ENCODE measurements at regions not wholly inside any gene's neighbourhood (a gene's known extent, or its start where the extent isn't known, plus 50 kb on each side); places are given as distances from the start of the nearest gene placed in this dataset.

DNA sequence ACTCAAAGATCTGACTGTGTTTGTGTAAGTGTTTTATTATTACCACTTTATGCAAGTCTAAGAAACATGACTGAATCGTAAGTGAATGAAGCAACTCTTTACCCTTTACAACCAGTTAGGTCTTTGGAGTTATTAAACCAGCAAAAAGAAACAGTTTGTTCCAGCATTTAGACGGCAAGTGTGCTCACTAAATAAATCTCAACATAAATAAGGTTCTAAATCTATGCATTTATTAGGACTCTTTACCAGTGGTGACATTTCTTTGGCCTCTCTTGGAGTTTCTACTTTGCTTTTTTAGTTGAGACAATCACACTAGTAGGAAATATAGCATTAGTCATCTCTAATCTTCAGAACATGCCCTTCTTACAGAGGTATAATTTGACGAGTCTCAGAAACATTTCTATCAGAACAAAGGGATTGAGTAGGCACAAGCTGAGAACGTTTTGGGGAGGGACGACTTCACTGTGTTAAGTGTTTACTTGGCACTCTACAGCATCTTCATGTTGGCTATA, 739.9 kb upstream of the NR2F2 start:
- Histone ChIP-seq H3K56ac (ENCODE audit: low read length) (no peak overlapping the region), H3K36me3 (ENCODE audit: control insufficient read depth, insufficient read depth, low read length) (no peaks in the 10 kb centered on the region), H4K5ac (ENCODE audit: low read length) (no peak overlapping the region), H3K4me3 (ENCODE audit: low read length) (no peak overlapping the region), H4K8ac (ENCODE audit: low read depth, low read length) (no peak overlapping the region), H2BK120ac (ENCODE audit: low read depth, low read length) (no peak overlapping the region), H3K4me2 (ENCODE audit: low read length) (no peak overlapping the region), H3K4me1 (ENCODE audit: control insufficient read depth, low read depth, low read length) (no peaks in the 10 kb centered on the region), H2BK5ac (ENCODE audit: low read length) (no peak overlapping the region), H3K79me1 (ENCODE audit: low read length) (no peaks in the 10 kb centered on the region), H3K4ac (ENCODE audit: low read depth, low read length) (no peak overlapping the region), H3K27me3 (ENCODE audit: insufficient read depth, low read length, poor library complexity) (no peaks in the 10 kb centered on the region), H2AK5ac (ENCODE audit: low read length) (no peak overlapping the region), H3K23ac (ENCODE audit: low read length) (no peak overlapping the region), H3K27ac (ENCODE audit: low read depth, low read length) (no peak overlapping the region), H3K79me2 (ENCODE audit: control insufficient read depth, insufficient read depth, low read length) (no peaks in the 10 kb centered on the region), H2BK15ac (replicated peaks; ENCODE audit: low read depth) (no peak overlapping the region), H3K18ac (ENCODE audit: low read length) (no peak overlapping the region), H3K9ac (ENCODE audit: low read length) (no peak overlapping the region)
- no peak for DNase-seq
- no CpG with 5 or more reads among the region's 5 CpGs for WGBS (ENCODE audit: extremely low coverage, insufficient coverage, low lambda C conversion rate)

DNA sequence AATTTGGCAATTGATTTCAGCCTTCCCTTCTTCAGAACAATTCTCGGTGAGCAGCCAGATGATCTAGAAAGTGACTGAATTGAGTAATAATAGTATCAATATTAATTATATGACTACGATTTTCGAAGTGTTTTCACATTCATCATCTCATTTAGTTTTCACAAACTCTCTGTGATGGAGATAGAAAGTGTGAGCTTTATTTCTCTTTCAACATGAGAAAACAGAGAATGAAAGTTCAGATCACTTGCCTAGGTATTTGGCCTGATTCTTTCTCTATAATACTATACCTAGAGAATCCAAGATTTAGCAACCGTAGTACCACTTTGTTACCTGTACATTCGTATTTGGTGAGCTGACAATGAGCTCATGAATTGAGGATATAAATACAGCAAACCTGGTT, 739.2 kb upstream of the NR2F2 start:
- DNase-seq, result no peak
- no peak overlapping the region for H3K23ac ChIP-seq (ENCODE audit: low read length)
- H3K4me3 ChIP-seq (ENCODE audit: low read length), result no peak overlapping the region
- no peak overlapping the region for H2BK15ac ChIP-seq (replicated peaks; ENCODE audit: low read depth)
- no CpG with 5 or more reads among the region's 5 CpGs for WGBS (ENCODE audit: extremely low coverage, insufficient coverage, low lambda C conversion rate)
- H4K5ac ChIP-seq (ENCODE audit: low read length), result no peak overlapping the region
- H3K79me1 ChIP-seq (ENCODE audit: low read length), result no peaks in the 10 kb centered on the region
- no peak overlapping the region for H3K9ac ChIP-seq (ENCODE audit: low read length)
- H3K4me2 ChIP-seq (ENCODE audit: low read length), result no peak overlapping the region
- H2BK5ac ChIP-seq (ENCODE audit: low read length), result no peak overlapping the region
- H3K18ac ChIP-seq (ENCODE audit: low read length), result no peak overlapping the region
- H3K27me3 ChIP-seq (ENCODE audit: insufficient read depth, low read length, poor library complexity), result no peaks in the 10 kb centered on the region
- H4K8ac ChIP-seq (ENCODE audit: low read depth, low read length), result no peak overlapping the region
- no peak overlapping the region for H2AK5ac ChIP-seq (ENCODE audit: low read length)
- no peak overlapping the region for H2BK120ac ChIP-seq (ENCODE audit: low read depth, low read length)
- no peaks in the 10 kb centered on the region for H3K4me1 ChIP-seq (ENCODE audit: control insufficient read depth, low read depth, low read length)
- H3K4ac ChIP-seq (ENCODE audit: low read depth, low read length), result no peak overlapping the region
- H3K56ac ChIP-seq (ENCODE audit: low read length), result no peak overlapping the region
- H3K27ac ChIP-seq (ENCODE audit: low read depth, low read length), result no peak overlapping the region
- H3K79me2 ChIP-seq (ENCODE audit: control insufficient read depth, insufficient read depth, low read length), result no peaks in the 10 kb centered on the region
- no peaks in the 10 kb centered on the region for H3K36me3 ChIP-seq (ENCODE audit: control insufficient read depth, insufficient read depth, low read length)

DNA sequence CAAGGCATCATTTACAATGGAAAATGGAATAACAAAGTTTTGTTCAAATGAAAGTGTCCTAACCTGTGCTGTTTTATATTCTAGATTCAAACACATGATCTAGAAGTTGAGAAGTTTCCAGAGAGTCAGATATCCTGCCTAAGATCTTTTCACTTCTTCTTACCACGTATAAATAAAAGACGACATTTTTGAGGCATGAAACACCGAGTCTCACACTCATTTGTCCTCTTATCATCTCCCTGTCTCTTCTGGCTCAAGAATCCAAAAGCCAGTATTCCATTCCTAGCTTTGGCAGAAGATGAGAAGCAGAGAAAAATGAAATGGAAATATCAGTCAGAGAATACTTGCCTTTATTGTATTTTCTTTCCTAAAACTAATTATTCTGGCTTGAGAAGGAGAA, 738.6 kb upstream of the NR2F2 start:
- no peak overlapping the region for H3K4me2 ChIP-seq (ENCODE audit: low read length)
- no peak overlapping the region for H4K5ac ChIP-seq (ENCODE audit: low read length)
- DNase-seq, result no peak
- H3K56ac ChIP-seq (ENCODE audit: low read length), result no peak overlapping the region
- H2BK5ac ChIP-seq (ENCODE audit: low read length), result no peak overlapping the region
- no peak overlapping the region for H2BK120ac ChIP-seq (ENCODE audit: low read depth, low read length)
- H3K79me1 ChIP-seq (ENCODE audit: low read length), result no peaks in the 10 kb centered on the region
- H2AK5ac ChIP-seq (ENCODE audit: low read length), result no peak overlapping the region
- no peak overlapping the region for H3K4me3 ChIP-seq (ENCODE audit: low read length)
- no peak overlapping the region for H3K27ac ChIP-seq (ENCODE audit: low read depth, low read length)
- no peak overlapping the region for H3K23ac ChIP-seq (ENCODE audit: low read length)
- no peaks in the 10 kb centered on the region for H3K79me2 ChIP-seq (ENCODE audit: control insufficient read depth, insufficient read depth, low read length)
- no peak overlapping the region for H3K4ac ChIP-seq (ENCODE audit: low read depth, low read length)
- H3K18ac ChIP-seq (ENCODE audit: low read length), result no peak overlapping the region
- no CpG with 5 or more reads among the region's 3 CpGs for WGBS (ENCODE audit: extremely low coverage, insufficient coverage, low lambda C conversion rate)
- no peaks in the 10 kb centered on the region for H3K27me3 ChIP-seq (ENCODE audit: insufficient read depth, low read length, poor library complexity)
- no peak overlapping the region for H2BK15ac ChIP-seq (replicated peaks; ENCODE audit: low read depth)
- H3K9ac ChIP-seq (ENCODE audit: low read length), result no peak overlapping the region
- H4K8ac ChIP-seq (ENCODE audit: low read depth, low read length), result no peak overlapping the region
- H3K36me3 ChIP-seq (ENCODE audit: control insufficient read depth, insufficient read depth, low read length), result no peaks in the 10 kb centered on the region
- H3K4me1 ChIP-seq (ENCODE audit: control insufficient read depth, low read depth, low read length), result no peaks in the 10 kb centered on the region

GRCh38 chr15:95594496-95594895, 736.0 kb upstream of the NR2F2 start:
- DNase-seq, result peak; percentile 3
- Histone ChIP-seq H3K4me1 (ENCODE audit: control insufficient read depth, low read depth, low read length) (no peaks in the 10 kb centered on the region), H4K5ac (ENCODE audit: low read length) (no peak overlapping the region), H3K4me2 (ENCODE audit: low read length) (no peak overlapping the region), H2AK5ac (ENCODE audit: low read length) (no peak overlapping the region), H3K79me2 (ENCODE audit: control insufficient read depth, insufficient read depth, low read length) (no peaks in the 10 kb centered on the region), H3K18ac (ENCODE audit: low read length) (no peak overlapping the region), H3K79me1 (ENCODE audit: low read length) (no peaks in the 10 kb centered on the region), H2BK120ac (ENCODE audit: low read depth, low read length) (no peak overlapping the region), H4K8ac (ENCODE audit: low read depth, low read length) (no peak overlapping the region), H3K9ac (ENCODE audit: low read length) (no peak overlapping the region), H3K36me3 (ENCODE audit: control insufficient read depth, insufficient read depth, low read length) (no peaks in the 10 kb centered on the region), H3K27me3 (ENCODE audit: insufficient read depth, low read length, poor library complexity) (no peaks in the 10 kb centered on the region), H3K4ac (ENCODE audit: low read depth, low read length) (no peak overlapping the region), H3K56ac (ENCODE audit: low read length) (no peak overlapping the region), H3K23ac (ENCODE audit: low read length) (no peak overlapping the region), H3K4me3 (ENCODE audit: low read length) (no peak overlapping the region), H2BK15ac (replicated peaks; ENCODE audit: low read depth) (no peak overlapping the region), H2BK5ac (ENCODE audit: low read length) (no peak overlapping the region), H3K27ac (ENCODE audit: low read depth, low read length) (no peak overlapping the region)
- no CpG with 5 or more reads among the region's 4 CpGs for WGBS (ENCODE audit: extremely low coverage, insufficient coverage, low lambda C conversion rate)

- H3K4me3 ChIP-seq (ENCODE audit: low read length), result no peak overlapping the region
Observed at GRCh38 chr15:95595759-95596158, 734.7 kb upstream of the NR2F2 start.

DNA sequence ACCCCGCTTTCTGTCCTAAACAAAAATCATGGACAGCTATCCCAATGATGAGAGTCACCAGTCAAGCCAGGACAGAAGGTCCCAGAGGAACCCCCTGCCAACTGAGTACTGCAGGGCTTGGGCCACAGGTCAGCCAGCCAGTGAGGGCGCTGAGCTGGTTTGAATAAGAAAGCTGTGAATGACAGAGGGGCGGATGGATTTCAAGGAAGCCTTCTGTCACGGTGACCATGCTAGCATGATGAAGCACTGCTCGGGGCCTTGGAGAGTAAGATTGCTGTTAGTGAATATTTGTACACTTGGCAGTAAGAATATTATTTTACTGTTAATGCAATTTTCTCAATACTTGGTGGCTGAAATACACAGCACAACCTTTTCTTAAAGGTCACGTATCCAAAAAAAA, 734.0 kb upstream of the NR2F2 start:
- no peak overlapping the region for H3K4me3 ChIP-seq (ENCODE audit: low read length)

More at GRCh38 chr15:95595759-95596158, 734.7 kb upstream of the NR2F2 start:
- Histone ChIP-seq H3K4me2 (ENCODE audit: low read length) (no peak overlapping the region), H3K23ac (ENCODE audit: low read length) (no peak overlapping the region), H3K36me3 (ENCODE audit: control insufficient read depth, insufficient read depth, low read length) (no peaks in the 10 kb centered on the region), H4K8ac (ENCODE audit: low read depth, low read length) (no peak overlapping the region), H2AK5ac (ENCODE audit: low read length) (no peak overlapping the region), H2BK15ac (replicated peaks; ENCODE audit: low read depth) (no peak overlapping the region), H2BK120ac (ENCODE audit: low read depth, low read length) (no peak overlapping the region), H3K79me2 (ENCODE audit: control insufficient read depth, insufficient read depth, low read length) (no peaks in the 10 kb centered on the region), H2BK5ac (ENCODE audit: low read length) (no peak overlapping the region), H3K4me1 (ENCODE audit: control insufficient read depth, low read depth, low read length) (no peaks in the 10 kb centered on the region), H3K27me3 (ENCODE audit: insufficient read depth, low read length, poor library complexity) (no peaks in the 10 kb centered on the region), H3K4ac (ENCODE audit: low read depth, low read length) (no peak overlapping the region), H3K27ac (ENCODE audit: low read depth, low read length) (no peak overlapping the region), H3K9ac (ENCODE audit: low read length) (no peak overlapping the region), H3K56ac (ENCODE audit: low read length) (no peak overlapping the region), H3K18ac (ENCODE audit: low read length) (no peak overlapping the region), H3K79me1 (ENCODE audit: low read length) (no peaks in the 10 kb centered on the region), H4K5ac (ENCODE audit: low read length) (no peak overlapping the region)
- DNase-seq, result no peak

More for the DNA sequence above, 734.0 kb upstream of the NR2F2 start:
- H3K9ac ChIP-seq (ENCODE audit: low read length), result no peak overlapping the region
- no peak overlapping the region for H2BK120ac ChIP-seq (ENCODE audit: low read depth, low read length)
- no peak overlapping the region for H3K4me2 ChIP-seq (ENCODE audit: low read length)
- no peak overlapping the region for H2BK5ac ChIP-seq (ENCODE audit: low read length)
- H3K4ac ChIP-seq (ENCODE audit: low read depth, low read length), result no peak overlapping the region
- H3K79me2 ChIP-seq (ENCODE audit: control insufficient read depth, insufficient read depth, low read length), result no peaks in the 10 kb centered on the region
- H3K4me1 ChIP-seq (ENCODE audit: control insufficient read depth, low read depth, low read length), result no peaks in the 10 kb centered on the region
- no CpG with 5 or more reads among the region's 6 CpGs for WGBS (ENCODE audit: extremely low coverage, insufficient coverage, low lambda C conversion rate)
- no peaks in the 10 kb centered on the region for H3K79me1 ChIP-seq (ENCODE audit: low read length)
- H3K18ac ChIP-seq (ENCODE audit: low read length), result no peak overlapping the region
- no peak overlapping the region for H3K23ac ChIP-seq (ENCODE audit: low read length)
- peak; percentile 52 for DNase-seq
- H2BK15ac ChIP-seq (replicated peaks; ENCODE audit: low read depth), result no peak overlapping the region
- no peaks in the 10 kb centered on the region for H3K27me3 ChIP-seq (ENCODE audit: insufficient read depth, low read length, poor library complexity)
- no peak overlapping the region for H3K27ac ChIP-seq (ENCODE audit: low read depth, low read length)
- no peak overlapping the region for H4K5ac ChIP-seq (ENCODE audit: low read length)
- no peaks in the 10 kb centered on the region for H3K36me3 ChIP-seq (ENCODE audit: control insufficient read depth, insufficient read depth, low read length)
- H4K8ac ChIP-seq (ENCODE audit: low read depth, low read length), result no peak overlapping the region
- H3K56ac ChIP-seq (ENCODE audit: low read length), result no peak overlapping the region
- no peak overlapping the region for H2AK5ac ChIP-seq (ENCODE audit: low read length)
